ENCODE measurements at regions not wholly inside any gene's neighbourhood (a gene's known extent, or its start where the extent isn't known, plus 50 kb on each side); places are given as distances from the start of the nearest gene placed in this dataset.

GRCh38 chrX:122119361-122119760, 1064.7 kb upstream of the GRIA3 start:
- TF ChIP-seq CEBPB (IDR thresholded peaks at IDR 0.05), result no peak

- TF ChIP-seq, protein P1, sequence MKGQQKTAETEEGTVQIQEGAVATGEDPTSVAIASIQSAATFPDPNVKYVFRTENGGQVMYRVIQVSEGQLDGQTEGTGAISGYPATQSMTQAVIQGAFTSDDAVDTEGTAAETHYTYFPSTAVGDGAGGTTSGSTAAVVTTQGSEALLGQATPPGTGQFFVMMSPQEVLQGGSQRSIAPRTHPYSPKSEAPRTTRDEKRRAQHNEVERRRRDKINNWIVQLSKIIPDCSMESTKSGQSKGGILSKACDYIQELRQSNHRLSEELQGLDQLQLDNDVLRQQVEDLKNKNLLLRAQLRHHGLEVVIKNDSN (IDR thresholded peaks at IDR 0.05), result no peak
- TF ChIP-seq MAX (IDR thresholded peaks at IDR 0.05), result no peak
- TF ChIP-seq RAD21 (IDR thresholded peaks at IDR 0.05; ENCODE audit: low read depth), result no peak
- TF ChIP-seq EP300 (IDR thresholded peaks at IDR 0.05; ENCODE audit: borderline replicate concordance), result no peak
Measured at GRCh38 chrX:122122274-122122673, 1061.8 kb upstream of the GRIA3 start.

- TF ChIP-seq EGR1 (IDR thresholded peaks at IDR 0.05), result no peak
- TF ChIP-seq NFIC (IDR thresholded peaks at IDR 0.05), result no peak
- no peak for TF ChIP-seq CEBPB (IDR thresholded peaks at IDR 0.05)
- TF ChIP-seq EP300 (IDR thresholded peaks at IDR 0.05; ENCODE audit: borderline replicate concordance), result no peak
- no peak for TF ChIP-seq TAF1 (IDR thresholded peaks at IDR 0.05; ENCODE audit: low read depth)
- no peak for TF ChIP-seq RAD21 (IDR thresholded peaks at IDR 0.05; ENCODE audit: low read depth)
- TF ChIP-seq MAX (IDR thresholded peaks at IDR 0.05), result no peak
- TF ChIP-seq, protein P1 (IDR thresholded peaks at IDR 0.05), result no peak
- no peak for TF ChIP-seq CREB1 (IDR thresholded peaks at IDR 0.05; ENCODE audit: low read depth)
- no peak for TF ChIP-seq FOXM1 (IDR thresholded peaks at IDR 0.05; ENCODE audit: borderline replicate concordance, low read depth)
- TF ChIP-seq YY1 (IDR thresholded peaks at IDR 0.05; ENCODE audit: low read depth), result no peak
- no peak for TF ChIP-seq TEAD4 (IDR thresholded peaks at IDR 0.05)
- no peak for TF ChIP-seq REST (IDR thresholded peaks at IDR 0.05; ENCODE audit: low read depth)
- TF ChIP-seq TCF12 (IDR thresholded peaks at IDR 0.05; ENCODE audit: low read depth), result no peak
- no peak for TF ChIP-seq ZBTB7A (IDR thresholded peaks at IDR 0.05; ENCODE audit: low read depth)
Measured at GRCh38 chrX:122133478-122133877, 1050.6 kb upstream of the GRIA3 start.

GRCh38 chrX:122134291-122134690, 1049.8 kb upstream of the GRIA3 start:
- no peak for TF ChIP-seq TCF12 (IDR thresholded peaks at IDR 0.05; ENCODE audit: low read depth)
- no peak for TF ChIP-seq REST (IDR thresholded peaks at IDR 0.05; ENCODE audit: low read depth)

DNA sequence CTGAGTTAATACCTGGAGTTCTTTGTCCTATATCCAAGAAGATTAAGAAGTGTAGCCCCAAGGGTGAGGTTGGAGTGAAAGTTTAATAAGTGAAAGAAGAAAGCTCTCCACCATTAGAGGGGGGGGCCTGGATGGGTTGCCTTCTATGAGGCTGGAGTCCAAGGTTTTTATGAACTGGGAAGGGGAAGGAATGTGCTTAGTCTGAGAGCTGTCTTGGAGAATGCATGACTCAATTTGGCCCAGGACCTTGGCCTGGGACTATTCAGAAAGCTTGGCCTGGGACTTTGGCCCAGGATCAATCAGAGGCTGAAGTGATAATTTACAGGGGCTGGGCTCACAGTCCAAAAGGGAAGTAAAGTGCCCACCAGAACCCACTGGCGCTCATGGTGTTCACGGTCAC, 1049.0 kb upstream of the GRIA3 start:
- no peak for TF ChIP-seq RAD21 (IDR thresholded peaks at IDR 0.05; ENCODE audit: low read depth)
- no peak for TF ChIP-seq TAF1 (IDR thresholded peaks at IDR 0.05; ENCODE audit: low read depth)
- no peak for TF ChIP-seq EGR1 (IDR thresholded peaks at IDR 0.05)
- TF ChIP-seq REST (IDR thresholded peaks at IDR 0.05; ENCODE audit: low read depth), result no peak
- TF ChIP-seq NFIC (IDR thresholded peaks at IDR 0.05), result no peak
- TF ChIP-seq MAX (IDR thresholded peaks at IDR 0.05), result no peak
- TF ChIP-seq, protein P1 (IDR thresholded peaks at IDR 0.05), result no peak
- no peak for TF ChIP-seq TCF12 (IDR thresholded peaks at IDR 0.05; ENCODE audit: low read depth)
- no peak for TF ChIP-seq YY1 (IDR thresholded peaks at IDR 0.05; ENCODE audit: low read depth)
